ENCODE measurements at regions not wholly inside any gene's neighbourhood (a gene's known extent, or its start where the extent isn't known, plus 50 kb on each side); places are given as distances from the start of the nearest gene placed in this dataset.

DNA sequence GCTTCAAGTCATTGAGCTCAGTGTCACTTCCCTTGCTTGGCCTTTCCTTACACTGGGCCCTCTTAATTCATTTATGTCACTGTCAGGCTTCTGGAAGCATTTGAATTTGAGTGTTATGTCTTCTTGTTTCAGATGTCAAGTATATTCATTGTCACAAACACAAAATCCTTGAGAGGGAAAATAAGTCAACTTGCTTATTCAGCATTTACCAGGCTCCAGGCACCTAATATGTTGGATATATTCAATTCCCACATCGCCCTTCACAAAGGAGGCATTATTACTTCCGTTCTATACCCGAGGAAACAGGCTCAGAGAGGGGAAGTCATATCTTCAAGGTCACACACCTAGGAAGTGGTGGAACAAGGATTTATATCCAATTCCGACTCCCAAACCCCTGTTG is 121.1 kb upstream of the SMIM23 start:
- no peak for TF ChIP-seq POLR2A (IDR thresholded peaks at IDR 0.05; ENCODE audit: low read length)
- no peak for TF ChIP-seq GATA1 (IDR thresholded peaks at IDR 0.05; ENCODE audit: low read depth, low read length)

All from erythroblast (primary cell).